ENCODE measurements at regions not wholly inside any gene's neighbourhood (a gene's known extent, or its start where the extent isn't known, plus 50 kb on each side); places are given as distances from the start of the nearest gene placed in this dataset.

DNA sequence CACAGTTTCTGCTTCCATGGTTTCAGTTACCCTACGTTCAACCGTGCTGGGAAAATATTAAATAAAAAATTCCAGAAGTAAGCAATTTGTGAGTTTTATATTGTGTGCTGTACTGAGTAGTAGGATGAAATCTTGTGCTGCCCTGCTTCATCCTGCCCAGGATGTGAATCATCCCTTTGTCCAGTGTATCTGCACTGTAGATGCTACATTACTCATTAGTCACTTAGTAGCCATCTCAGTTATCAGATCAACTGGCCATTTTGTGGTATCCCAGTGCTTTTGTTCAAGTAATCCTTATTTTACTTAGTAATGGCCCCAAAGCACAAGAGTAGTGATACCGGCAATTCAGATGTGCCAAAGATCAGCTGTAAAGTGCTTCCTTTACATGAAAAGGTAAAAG, 97.9 kb downstream of the COX18 start:
- TF ChIP-seq POLR2AphosphoS5 (IDR thresholded peaks at IDR 0.05; ENCODE audit: low read depth, low read length) (no peak), TAF1 (IDR thresholded peaks at IDR 0.05; ENCODE audit: borderline replicate concordance, low read depth, low read length) (no peak), POLR2A (IDR thresholded peaks at IDR 0.05; ENCODE audit: low read depth, low read length) (no peak)
- FAIRE-seq (no peak), DNase-seq (ENCODE audit: insufficient read length) (no peak)

DNA sequence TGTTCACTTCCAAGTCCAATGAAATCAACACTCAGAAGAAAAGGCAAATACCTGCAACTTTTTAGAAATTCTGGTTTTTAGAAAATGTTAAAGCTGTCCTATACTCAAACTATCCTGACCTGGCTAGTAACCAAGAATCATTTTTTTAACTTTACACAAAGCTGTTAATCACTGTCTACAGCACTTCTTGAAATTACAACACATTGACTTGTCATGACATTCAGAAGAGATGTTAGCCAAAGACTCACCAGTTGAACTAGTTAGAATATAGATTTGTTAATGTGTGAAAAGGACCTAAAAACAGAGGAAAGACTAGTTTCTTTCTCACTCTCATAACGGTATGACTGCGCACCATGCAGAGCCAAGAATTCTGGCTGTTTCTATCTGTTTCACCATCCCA, 98.8 kb downstream of the COX18 start:
- no peak for FAIRE-seq
- TF ChIP-seq POLR2A (IDR thresholded peaks at IDR 0.05; ENCODE audit: low read depth, low read length), result no peak
- no peak for TF ChIP-seq TAF1 (IDR thresholded peaks at IDR 0.05; ENCODE audit: borderline replicate concordance, low read depth, low read length)
- no peak for TF ChIP-seq POLR2AphosphoS5 (IDR thresholded peaks at IDR 0.05; ENCODE audit: low read depth, low read length)

DNA sequence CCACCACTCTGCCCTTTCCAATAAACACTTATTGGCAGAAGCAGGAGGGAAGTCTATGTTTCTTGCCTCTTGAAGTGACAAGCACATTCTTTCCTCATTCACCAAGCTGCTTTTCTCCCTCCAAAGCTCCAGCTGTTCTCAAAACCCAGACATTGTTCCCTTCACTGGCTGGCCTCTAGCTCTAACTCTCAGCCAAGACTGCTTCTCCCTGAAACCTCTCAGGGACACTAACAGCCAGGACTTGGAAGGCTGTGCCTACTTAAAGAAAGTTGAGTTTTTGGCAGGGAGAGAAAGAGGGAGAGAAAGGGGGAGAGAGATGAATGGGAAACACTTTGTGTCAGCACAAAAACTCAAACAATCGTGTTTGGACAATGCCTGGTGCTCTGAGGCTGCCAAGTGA, 99.5 kb downstream of the COX18 start:
- FAIRE-seq (no peak), DNase-seq (ENCODE audit: insufficient read length) (no peak)
- no peak for TF ChIP-seq POLR2AphosphoS5 (IDR thresholded peaks at IDR 0.05; ENCODE audit: low read depth, low read length)
- TF ChIP-seq TAF1 (IDR thresholded peaks at IDR 0.05; ENCODE audit: borderline replicate concordance, low read depth, low read length), result no peak
- TF ChIP-seq POLR2A (IDR thresholded peaks at IDR 0.05; ENCODE audit: low read depth, low read length), result no peak

More for the DNA sequence above, 98.8 kb downstream of the COX18 start:
- DNase-seq (ENCODE audit: insufficient read length), result no peak

DNA sequence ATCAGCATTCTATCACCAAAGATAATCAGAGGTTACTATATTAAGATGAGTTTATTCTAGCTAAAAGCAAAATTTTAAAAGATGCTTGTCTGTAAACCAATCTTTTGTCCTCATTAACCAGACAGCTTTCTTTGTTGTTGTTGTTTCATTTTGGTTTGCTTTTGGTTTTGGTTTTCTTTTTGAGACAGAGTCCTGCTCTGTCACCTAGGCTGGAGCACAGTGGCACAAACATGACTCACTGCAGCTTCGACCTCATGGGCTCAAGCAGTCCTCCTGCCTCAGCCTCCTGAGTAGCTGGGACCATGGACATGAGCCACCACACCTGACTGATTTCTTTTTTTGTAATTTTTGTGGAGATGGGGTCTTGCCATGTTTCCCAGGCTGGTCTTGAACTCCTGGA, 102.9 kb downstream of the COX18 start:
- FAIRE-seq (no peak), DNase-seq (ENCODE audit: insufficient read length) (no peak)
- TF ChIP-seq POLR2AphosphoS5 (IDR thresholded peaks at IDR 0.05; ENCODE audit: low read depth, low read length) (no peak), TAF1 (IDR thresholded peaks at IDR 0.05; ENCODE audit: borderline replicate concordance, low read depth, low read length) (no peak), POLR2A (IDR thresholded peaks at IDR 0.05; ENCODE audit: low read depth, low read length) (no peak)

DNA sequence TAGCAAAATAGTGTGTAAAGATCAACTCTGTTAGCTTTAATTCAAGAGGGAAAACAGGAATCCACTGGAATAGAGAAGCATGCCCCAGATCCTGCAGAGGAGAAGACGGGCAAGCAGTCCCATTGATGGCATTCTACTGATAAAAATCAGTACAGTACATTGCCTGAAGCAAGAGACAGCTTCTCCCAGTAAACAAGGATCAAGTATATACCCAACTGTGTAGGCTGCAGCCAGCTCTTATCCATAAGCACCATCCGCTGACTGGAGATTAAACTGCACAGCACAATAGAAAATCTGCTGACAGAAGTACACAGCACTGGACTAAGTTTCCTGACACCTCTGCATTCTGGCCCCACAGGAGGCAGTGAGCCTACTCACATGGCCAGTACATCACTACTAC, 110.1 kb downstream of the COX18 start:
- FAIRE-seq (no peak), DNase-seq (ENCODE audit: insufficient read length) (no peak)
- TF ChIP-seq POLR2AphosphoS5 (IDR thresholded peaks at IDR 0.05; ENCODE audit: low read depth, low read length) (no peak), POLR2A (IDR thresholded peaks at IDR 0.05; ENCODE audit: low read depth, low read length) (no peak), TAF1 (IDR thresholded peaks at IDR 0.05; ENCODE audit: borderline replicate concordance, low read depth, low read length) (no peak)

DNA sequence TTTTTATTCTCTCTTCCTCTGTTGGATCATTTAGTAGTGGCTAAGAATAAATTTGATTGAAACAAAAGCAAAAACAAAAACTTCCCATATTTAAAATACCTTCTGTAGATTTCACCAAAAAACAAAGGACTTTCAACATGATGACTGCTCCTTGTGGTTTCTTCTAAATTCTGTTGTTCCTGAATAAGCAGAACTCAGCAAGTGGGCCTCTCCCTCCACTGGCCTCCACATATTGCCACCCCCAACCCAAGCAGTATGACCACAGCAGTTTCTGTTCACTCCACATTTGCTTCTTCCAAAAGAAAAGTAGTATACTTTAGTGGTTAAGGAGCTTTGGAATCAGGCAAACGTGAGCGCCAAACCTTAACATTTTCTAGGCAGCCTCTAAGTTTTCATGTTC, 114.7 kb downstream of the COX18 start:
- TF ChIP-seq POLR2A (IDR thresholded peaks at IDR 0.05; ENCODE audit: low read depth, low read length) (no peak), TAF1 (IDR thresholded peaks at IDR 0.05; ENCODE audit: borderline replicate concordance, low read depth, low read length) (no peak), POLR2AphosphoS5 (IDR thresholded peaks at IDR 0.05; ENCODE audit: low read depth, low read length) (no peak)
- FAIRE-seq, result no peak
- no peak for DNase-seq (ENCODE audit: insufficient read length)

DNA sequence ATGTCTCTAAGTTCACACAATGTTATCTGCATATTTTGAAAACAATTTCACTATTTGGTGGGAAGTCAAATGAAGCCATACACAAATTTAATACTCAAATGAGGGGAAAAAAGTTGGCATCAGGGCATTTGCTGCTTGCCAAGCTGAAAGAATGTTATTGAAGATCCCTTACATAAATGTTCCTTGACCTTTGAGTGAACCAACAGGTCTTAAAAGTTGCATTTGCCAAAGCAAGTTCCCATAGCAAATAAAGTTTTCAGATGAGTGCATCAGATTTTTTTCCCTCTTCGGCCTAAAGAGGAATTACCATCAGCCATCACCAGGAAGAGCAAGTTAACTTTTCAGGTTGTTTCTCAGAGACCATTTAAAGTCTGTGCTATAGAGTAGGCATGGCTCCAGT, 115.9 kb downstream of the COX18 start:
- FAIRE-seq, result no peak
- TF ChIP-seq POLR2AphosphoS5 (IDR thresholded peaks at IDR 0.05; ENCODE audit: low read depth, low read length) (no peak), TAF1 (IDR thresholded peaks at IDR 0.05; ENCODE audit: borderline replicate concordance, low read depth, low read length) (no peak), POLR2A (IDR thresholded peaks at IDR 0.05; ENCODE audit: low read depth, low read length) (no peak)
- DNase-seq (ENCODE audit: insufficient read length), result no peak

DNA sequence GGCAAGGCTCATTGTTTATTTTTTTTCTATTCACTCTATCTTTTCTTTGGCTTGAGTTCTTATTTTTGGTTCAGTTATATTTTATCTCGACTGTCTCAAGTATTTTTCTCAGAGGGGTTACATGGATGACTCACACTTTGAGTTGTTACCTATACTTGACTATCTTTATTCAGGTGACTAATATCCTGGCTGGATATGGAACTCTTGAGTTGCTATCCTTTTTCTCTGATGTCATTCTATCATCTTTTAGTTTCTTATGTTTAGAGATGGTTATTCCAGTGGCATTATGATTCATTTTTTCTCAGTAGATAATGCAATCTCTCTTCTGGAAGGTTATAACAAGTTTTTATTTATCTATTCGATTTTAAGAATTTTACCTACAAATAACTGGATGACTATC, 117.9 kb downstream of the COX18 start:
- no peak for TF ChIP-seq TAF1 (IDR thresholded peaks at IDR 0.05; ENCODE audit: borderline replicate concordance, low read depth, low read length)
- no peak for TF ChIP-seq POLR2A (IDR thresholded peaks at IDR 0.05; ENCODE audit: low read depth, low read length)
- no peak for TF ChIP-seq POLR2AphosphoS5 (IDR thresholded peaks at IDR 0.05; ENCODE audit: low read depth, low read length)
- FAIRE-seq, result no peak
- DNase-seq (ENCODE audit: insufficient read length), result no peak

DNA sequence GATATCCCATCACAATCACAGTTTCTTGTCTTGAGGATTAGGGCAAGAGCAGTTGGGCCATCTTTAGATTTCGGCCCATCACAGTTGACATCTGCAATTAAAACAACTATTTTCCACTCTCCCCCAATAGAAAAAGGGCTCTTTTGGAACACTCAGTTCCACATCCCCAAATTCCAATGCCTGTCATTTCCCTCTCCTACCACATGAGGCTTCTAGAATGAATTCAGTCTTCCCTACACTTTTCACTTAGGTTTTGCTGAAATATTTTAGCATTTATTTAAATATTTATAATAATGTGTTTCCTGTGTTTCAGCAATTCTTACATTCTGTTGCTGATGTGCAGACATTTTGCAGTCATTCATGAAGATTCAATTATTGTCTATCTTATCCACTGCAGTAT, 118.4 kb downstream of the COX18 start:
- no peak for FAIRE-seq
- TF ChIP-seq POLR2A (IDR thresholded peaks at IDR 0.05; ENCODE audit: low read depth, low read length) (no peak), POLR2AphosphoS5 (IDR thresholded peaks at IDR 0.05; ENCODE audit: low read depth, low read length) (no peak), TAF1 (IDR thresholded peaks at IDR 0.05; ENCODE audit: borderline replicate concordance, low read depth, low read length) (no peak)
- DNase-seq (ENCODE audit: insufficient read length), result no peak

DNA sequence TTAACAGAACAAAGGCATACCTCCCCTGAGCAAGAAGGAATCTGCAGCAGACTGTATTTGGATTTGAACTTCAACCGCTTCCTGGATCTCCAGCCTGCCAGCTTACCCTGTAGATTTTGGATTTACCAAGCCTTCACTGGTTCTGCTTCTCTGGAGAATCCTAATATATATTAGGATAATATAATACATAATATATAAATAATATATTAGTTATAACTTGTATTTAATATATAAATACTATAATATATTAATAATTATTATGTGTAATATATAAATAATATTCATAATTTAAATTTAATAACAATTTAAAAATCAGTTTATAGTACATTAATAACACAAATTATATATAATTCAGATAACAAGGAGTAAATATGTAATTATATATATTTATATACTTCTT, 121.4 kb downstream of the COX18 start:
- no peak for FAIRE-seq
- no peak for TF ChIP-seq POLR2AphosphoS5 (IDR thresholded peaks at IDR 0.05; ENCODE audit: low read depth, low read length)
- TF ChIP-seq TAF1 (IDR thresholded peaks at IDR 0.05; ENCODE audit: borderline replicate concordance, low read depth, low read length), result no peak
- TF ChIP-seq POLR2A (IDR thresholded peaks at IDR 0.05; ENCODE audit: low read depth, low read length), result no peak
- no peak for DNase-seq (ENCODE audit: insufficient read length)

DNA sequence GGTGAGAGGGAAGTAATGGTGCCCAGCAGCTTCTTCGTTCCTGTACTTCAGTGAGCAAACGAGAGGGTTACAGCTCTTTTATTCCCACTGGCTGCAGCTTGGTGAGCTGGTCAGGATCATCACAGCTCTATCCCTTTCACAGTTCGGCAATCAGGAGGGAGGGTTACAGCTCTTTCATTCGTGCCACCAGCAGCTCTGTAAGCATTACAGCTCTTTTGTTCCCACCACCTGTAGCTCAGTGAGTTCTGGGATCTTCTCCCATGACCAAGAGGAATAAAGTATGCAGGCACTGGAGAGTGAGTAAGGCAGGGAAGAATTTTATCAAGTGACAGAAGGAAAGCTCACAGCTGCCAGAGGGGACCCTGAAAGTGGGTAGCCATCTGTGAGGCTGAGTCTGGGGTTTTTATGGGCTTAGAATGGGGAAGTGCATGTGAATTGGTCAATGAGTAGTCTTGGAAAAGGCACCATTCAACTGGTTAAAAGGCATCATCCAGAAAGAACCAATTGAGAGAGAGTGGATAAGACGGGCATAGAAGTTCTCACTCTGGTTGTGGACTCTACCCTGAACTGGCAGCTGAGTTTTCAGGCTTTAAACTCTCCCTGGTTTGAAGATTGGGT, 123.7 kb downstream of the COX18 start:
- DNase-seq (ENCODE audit: insufficient read length) (no peak), FAIRE-seq (no peak)
- TF ChIP-seq TAF1 (IDR thresholded peaks at IDR 0.05; ENCODE audit: borderline replicate concordance, low read depth, low read length) (no peak), POLR2AphosphoS5 (IDR thresholded peaks at IDR 0.05; ENCODE audit: low read depth, low read length) (no peak), POLR2A (IDR thresholded peaks at IDR 0.05; ENCODE audit: low read depth, low read length) (no peak)

DNA sequence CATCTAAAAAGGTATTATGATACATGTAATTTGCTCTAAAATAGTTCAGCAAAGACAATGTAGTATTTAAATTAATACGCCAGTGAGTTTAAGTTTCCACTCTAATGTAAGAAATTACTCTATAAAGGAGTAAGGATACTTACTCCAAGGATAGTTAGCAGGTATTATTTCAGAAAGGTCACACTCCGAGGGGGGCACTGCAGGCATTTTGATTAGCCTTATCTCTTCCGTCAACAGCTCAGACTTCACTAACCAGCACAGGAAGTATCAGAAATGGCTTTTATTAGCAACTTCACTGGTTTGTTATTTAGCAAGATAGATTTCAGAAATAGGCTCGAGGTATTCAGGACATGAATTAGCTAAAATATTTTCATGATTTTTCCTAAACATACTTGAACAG, 127.0 kb downstream of the COX18 start:
- no peak for FAIRE-seq
- no peak for TF ChIP-seq TAF1 (IDR thresholded peaks at IDR 0.05; ENCODE audit: borderline replicate concordance, low read depth, low read length)
- TF ChIP-seq POLR2AphosphoS5 (IDR thresholded peaks at IDR 0.05; ENCODE audit: low read depth, low read length), result no peak
- TF ChIP-seq POLR2A (IDR thresholded peaks at IDR 0.05; ENCODE audit: low read depth, low read length), result no peak
- no peak for DNase-seq (ENCODE audit: insufficient read length)
